Nephron progenitor cell (in vitro differentiated cells): ENCODE measurements at regions not wholly inside any gene's neighbourhood (a gene's known extent, or its start where the extent isn't known, plus 50 kb on each side); places are given as distances from the start of the nearest gene placed in this dataset.

Source experiments
- DNase-seq: peaks from one replicate; pipeline ENCODE4 v3.0.0; 2021
- H3K27ac Mint-ChIP-seq: 2 replicates; pipeline ENCODE4 v1.8.0; 2021; ENCODE audit warnings: mild to moderate bottlenecking, moderate library complexity, mixed read lengths
- H3K27me3 Mint-ChIP-seq: 2 replicates; pipeline ENCODE4 v1.8.0; 2021; ENCODE audit warnings: mild to moderate bottlenecking, low read depth, mixed read lengths; ENCODE audit not compliant: poor library complexity
- H3K36me3 Mint-ChIP-seq: 2 replicates; pipeline ENCODE4 v1.8.0; 2021; ENCODE audit warnings: low read depth, mixed read lengths
- H3K4me1 Mint-ChIP-seq: 2 replicates; pipeline ENCODE4 v1.8.0; 2021; ENCODE audit warnings: mixed read lengths
- H3K4me3 Mint-ChIP-seq: 2 replicates; pipeline ENCODE4 v1.8.0; 2021; ENCODE audit warnings: mild to moderate bottlenecking, moderate library complexity, mixed read lengths
- H3K9me3 Mint-ChIP-seq: 2 replicates; pipeline ENCODE4 v1.8.0; 2021; ENCODE audit warnings: mild to moderate bottlenecking, moderate library complexity, mixed read lengths
- TF ChIP-seq, protein P1 (sequence below): fragments of 200-600 bp; sonication (generic); IDR thresholded peaks from 2 replicates; pipeline ENCODE4 v1.5.0; 2021; ENCODE audit warnings: antibody characterized with exemption

DNA sequence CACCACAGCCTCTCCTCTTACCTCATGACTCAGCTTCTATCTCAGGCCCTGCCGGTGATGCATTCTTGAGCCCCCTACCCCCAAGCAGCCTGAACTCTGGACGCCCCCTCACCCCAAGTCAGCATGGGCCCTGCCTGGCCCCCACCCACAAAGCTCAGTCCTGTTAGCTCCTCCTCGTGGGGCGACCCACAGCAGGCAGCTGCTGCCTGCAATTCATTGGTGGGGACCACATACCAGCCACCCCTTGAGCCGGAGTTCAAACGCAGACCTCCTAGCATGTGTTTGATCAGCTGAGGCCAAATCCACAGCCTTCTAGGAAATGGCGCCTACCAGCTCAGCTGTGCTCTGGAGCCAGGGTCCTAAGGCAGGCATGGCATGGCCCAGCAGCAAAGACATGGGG is 111.8 kb downstream of the EFNB1 start:
- Mint-ChIP-seq H3K9me3 (peaks cover 44% of the 10 kb centered on the region), H3K4me3 (no peak overlapping the region), H3K4me1 (peaks cover 29% of the 10 kb centered on the region), H3K27ac (no peak overlapping the region), H3K36me3 (no peaks in the 10 kb centered on the region), H3K27me3 (peaks cover 6% of the 10 kb centered on the region)
- TF ChIP-seq, protein P1, sequence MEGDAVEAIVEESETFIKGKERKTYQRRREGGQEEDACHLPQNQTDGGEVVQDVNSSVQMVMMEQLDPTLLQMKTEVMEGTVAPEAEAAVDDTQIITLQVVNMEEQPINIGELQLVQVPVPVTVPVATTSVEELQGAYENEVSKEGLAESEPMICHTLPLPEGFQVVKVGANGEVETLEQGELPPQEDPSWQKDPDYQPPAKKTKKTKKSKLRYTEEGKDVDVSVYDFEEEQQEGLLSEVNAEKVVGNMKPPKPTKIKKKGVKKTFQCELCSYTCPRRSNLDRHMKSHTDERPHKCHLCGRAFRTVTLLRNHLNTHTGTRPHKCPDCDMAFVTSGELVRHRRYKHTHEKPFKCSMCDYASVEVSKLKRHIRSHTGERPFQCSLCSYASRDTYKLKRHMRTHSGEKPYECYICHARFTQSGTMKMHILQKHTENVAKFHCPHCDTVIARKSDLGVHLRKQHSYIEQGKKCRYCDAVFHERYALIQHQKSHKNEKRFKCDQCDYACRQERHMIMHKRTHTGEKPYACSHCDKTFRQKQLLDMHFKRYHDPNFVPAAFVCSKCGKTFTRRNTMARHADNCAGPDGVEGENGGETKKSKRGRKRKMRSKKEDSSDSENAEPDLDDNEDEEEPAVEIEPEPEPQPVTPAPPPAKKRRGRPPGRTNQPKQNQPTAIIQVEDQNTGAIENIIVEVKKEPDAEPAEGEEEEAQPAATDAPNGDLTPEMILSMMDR, result no peak
- no peak for DNase-seq

DNA sequence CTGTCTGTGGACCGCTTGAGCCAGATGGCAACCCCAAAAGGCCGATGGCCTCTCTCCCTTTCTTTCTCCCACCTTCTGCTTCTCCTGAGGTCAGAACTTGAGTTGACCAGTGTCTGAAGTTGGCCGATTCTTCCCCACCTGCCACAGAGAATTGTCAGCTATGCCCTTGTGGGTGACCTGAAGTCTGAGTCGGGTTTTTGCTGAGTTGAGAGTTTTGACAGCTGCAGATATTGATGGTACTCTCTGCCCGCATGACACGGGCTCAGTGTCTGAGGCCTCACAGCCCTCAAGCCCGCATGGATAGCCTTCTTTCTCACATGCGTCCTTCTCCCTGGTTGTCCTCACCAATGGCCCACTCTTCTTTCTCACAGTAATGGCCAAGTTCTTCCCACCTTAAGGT is 111.0 kb downstream of the EFNB1 start:
- DNase-seq, result no peak
- Mint-ChIP-seq H3K27ac (no peak overlapping the region), H3K4me1 (peaks cover 33% of the 10 kb centered on the region), H3K4me3 (no peak overlapping the region), H3K27me3 (peaks cover 9% of the 10 kb centered on the region), H3K9me3 (peaks cover 46% of the 10 kb centered on the region), H3K36me3 (no peaks in the 10 kb centered on the region)
- TF ChIP-seq, protein P1, result no peak

DNA sequence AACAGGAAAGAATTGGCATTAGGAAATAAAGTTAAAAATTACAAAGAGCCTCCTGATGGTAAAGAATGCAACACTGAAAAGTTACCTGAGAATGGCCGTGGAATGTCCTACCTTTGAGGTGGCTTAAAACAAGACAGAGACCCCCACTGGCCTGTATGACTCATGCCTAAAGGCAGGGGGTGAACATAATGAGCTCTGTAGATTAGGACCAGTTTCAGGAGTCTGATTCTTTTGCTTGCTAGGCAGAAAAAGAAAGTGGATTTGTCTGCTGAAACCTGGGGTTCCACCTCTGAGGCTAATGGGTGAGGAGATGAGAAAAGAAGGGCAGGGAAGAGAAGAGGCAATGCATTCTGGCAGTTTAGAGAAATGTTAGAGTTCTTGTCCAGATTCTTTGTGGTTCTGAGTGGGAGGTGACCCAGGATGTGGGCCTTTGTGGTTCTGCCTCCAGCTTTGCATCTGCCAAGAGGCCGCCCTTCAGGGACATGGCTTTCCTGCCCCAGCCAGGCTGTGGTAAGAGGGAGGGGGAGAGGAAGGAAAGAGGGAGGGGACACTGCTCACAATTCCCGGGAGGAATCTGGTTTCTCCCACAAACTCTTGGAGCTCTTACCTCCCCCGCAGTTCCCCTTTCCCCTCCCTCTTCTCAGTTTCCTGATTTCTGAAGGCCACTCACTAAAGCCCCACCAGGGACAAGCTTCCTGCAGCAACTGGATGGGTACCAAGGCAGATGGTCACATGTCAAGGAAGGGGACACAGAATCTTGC is 109.6 kb downstream of the EFNB1 start:
- H3K27me3 Mint-ChIP-seq, result peaks cover 9% of the 10 kb centered on the region
- no peak overlapping the region for H3K4me3 Mint-ChIP-seq
- DNase-seq, result no peak
- H3K36me3 Mint-ChIP-seq, result no peaks in the 10 kb centered on the region
- TF ChIP-seq, protein P1, result no peak
- H3K27ac Mint-ChIP-seq, result no peak overlapping the region
- peaks cover 33% of the 10 kb centered on the region for H3K4me1 Mint-ChIP-seq
- H3K9me3 Mint-ChIP-seq, result peaks cover 39% of the 10 kb centered on the region

DNA sequence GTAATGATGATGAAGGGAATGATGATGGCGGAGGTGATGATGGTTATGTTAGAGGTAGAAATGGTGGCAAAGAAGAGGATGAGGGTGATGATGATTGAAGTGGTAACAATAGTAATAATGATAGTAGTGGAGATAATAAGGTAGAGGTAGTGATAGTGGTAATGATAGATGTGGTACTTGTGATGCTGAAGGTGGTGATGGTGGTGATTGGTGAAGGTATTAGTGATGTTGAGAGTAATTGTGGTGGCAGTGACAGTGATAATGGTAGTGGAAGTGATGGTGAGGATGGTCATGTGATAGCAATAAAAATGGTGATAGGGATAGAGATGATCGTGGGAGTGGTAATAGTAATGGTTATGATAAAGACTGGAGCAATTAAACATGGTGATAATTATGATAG is 108.8 kb downstream of the EFNB1 start:
- TF ChIP-seq, protein P1, result no peak
- peaks cover 9% of the 10 kb centered on the region for H3K27me3 Mint-ChIP-seq
- no peak overlapping the region for H3K4me3 Mint-ChIP-seq
- no peak for DNase-seq
- H3K9me3 Mint-ChIP-seq, result peaks cover 39% of the 10 kb centered on the region
- H3K4me1 Mint-ChIP-seq, result peaks cover 33% of the 10 kb centered on the region
- no peaks in the 10 kb centered on the region for H3K36me3 Mint-ChIP-seq
- no peak overlapping the region for H3K27ac Mint-ChIP-seq

DNA sequence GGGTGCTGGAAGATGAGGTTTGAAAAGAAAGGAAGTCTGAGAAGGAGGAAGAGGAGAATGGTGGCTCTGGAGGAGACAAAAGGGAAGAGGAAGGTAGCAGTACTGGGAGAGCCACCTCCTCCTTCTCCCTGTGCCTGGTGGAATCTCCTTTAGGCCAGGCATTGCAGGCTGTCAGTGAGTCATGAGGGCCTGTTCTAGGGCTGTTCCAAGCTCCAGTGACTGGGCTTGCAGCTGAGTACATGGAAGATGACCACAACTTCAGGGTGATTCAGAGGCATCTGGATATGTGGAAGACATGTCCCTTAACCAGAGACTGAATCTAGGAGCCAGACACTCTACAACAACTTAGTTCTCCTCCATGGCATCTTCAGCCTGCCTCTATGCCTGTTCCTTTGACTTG is 107.8 kb downstream of the EFNB1 start:
- Mint-ChIP-seq H3K4me1 (peaks cover 38% of the 10 kb centered on the region), H3K36me3 (no peaks in the 10 kb centered on the region), H3K27me3 (peaks cover 9% of the 10 kb centered on the region), H3K9me3 (peaks cover 41% of the 10 kb centered on the region), H3K27ac (peak overlapping the region; percentile 89), H3K4me3 (no peak overlapping the region)
- DNase-seq, result no peak
- TF ChIP-seq, protein P1, result no peak

DNA sequence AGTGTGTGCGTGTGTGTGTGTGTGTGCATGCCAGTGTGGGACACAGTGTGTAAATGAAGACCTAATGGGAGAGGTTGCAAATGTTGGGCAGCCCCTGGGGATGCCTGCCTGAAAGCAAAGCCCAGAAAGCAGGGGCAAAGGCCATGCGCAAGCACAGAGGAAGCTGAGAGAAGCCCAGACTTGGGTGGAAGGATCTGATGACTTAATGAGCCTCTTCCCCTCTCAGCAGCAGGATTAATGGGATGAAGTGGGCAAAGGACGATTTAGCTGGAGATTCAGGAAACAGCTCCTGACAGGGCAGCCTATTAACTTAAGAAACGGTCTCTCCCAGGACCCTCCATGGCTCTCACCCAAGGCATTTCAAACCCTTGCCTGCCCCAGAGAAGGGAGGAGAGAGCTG is 107.3 kb downstream of the EFNB1 start:
- Mint-ChIP-seq H3K27me3 (peaks cover 9% of the 10 kb centered on the region), H3K4me3 (no peak overlapping the region), H3K9me3 (peaks cover 36% of the 10 kb centered on the region), H3K4me1 (peaks cover 33% of the 10 kb centered on the region), H3K27ac (peak overlapping the region; percentile 89), H3K36me3 (no peaks in the 10 kb centered on the region)
- DNase-seq, result no peak
- TF ChIP-seq, protein P1, result no peak
